NT2/D1 (cell line): ENCODE measurements at regions not wholly inside any gene's neighbourhood (a gene's known extent, or its start where the extent isn't known, plus 50 kb on each side); places are given as distances from the start of the nearest gene placed in this dataset.

Experiments used
- SUZ12 ChIP-seq: IDR thresholded peaks from 2 replicates; pipeline ENCODE4 v1.6.1; 2011; ENCODE audit not compliant: insufficient read length, insufficient read depth; ENCODE audit errors: extremely low read depth
- YY1 ChIP-seq: IDR thresholded peaks from 2 replicates; pipeline ENCODE4 v1.6.1; 2011; ENCODE audit not compliant: insufficient read length, insufficient read depth
- ZNF274 ChIP-seq: IDR thresholded peaks from 2 replicates; pipeline ENCODE4 v1.6.1; 2011; ENCODE audit warnings: mild to moderate bottlenecking, low read depth, low read length

DNA sequence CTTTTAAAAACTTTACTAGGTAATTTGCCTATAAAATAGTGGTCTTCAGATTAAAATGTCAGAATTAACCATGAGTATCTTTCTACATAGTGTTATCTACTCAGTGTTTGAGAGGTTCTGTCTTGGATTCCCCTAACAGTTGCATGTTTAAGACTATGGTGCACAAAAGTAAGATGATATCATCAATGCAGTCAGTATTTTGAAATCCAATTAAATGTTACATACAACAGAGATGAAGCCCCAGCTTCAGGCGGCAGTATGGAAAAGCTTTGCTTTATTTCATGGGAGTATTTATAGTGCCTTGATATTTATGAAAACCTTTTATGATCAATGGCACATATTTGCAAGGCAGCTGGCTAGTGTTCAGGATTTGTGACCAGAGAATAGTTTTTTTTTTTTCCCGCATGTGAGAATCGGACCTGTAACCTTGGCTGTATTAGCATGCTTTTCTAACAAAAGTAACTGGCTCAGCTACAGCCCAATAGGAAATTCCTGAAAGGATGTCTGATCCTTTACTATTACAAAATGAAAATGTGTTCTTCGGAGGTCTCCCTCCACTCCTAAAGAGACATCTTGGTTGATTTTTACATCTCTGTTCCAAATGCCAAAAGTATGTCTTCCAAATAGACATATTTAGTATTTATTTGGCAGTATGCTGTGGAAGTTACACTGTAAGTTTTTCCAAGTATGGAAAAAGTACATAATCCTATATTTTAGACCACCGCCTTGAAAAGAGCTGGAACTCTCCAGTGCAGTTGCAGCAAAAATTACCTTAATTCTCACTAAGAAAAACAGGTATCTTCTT lies 319.3 kb upstream of the UBE2E3 start:
- TF ChIP-seq YY1 (no peak), SUZ12 (no peak), ZNF274 (no peak)
